GM18907 (cell line): ENCODE measurements at regions not wholly inside any gene's neighbourhood (a gene's known extent, or its start where the extent isn't known, plus 50 kb on each side); places are given as distances from the start of the nearest gene placed in this dataset.
"Not testable (repeated sequence)": the region's sequence is repeated elsewhere in the genome, so short reads cannot be mapped to it uniquely, and the experiment has no call there.

ENCODE experiments used
- ATAC-seq: cut with Tn5 transposase; IDR thresholded peaks from one replicate; pipeline ENCODE4 v1.9.1; 2021; ENCODE audit warnings: mild to moderate bottlenecking, moderate library complexity; ENCODE audit not compliant: unreplicated experiment

DNA sequence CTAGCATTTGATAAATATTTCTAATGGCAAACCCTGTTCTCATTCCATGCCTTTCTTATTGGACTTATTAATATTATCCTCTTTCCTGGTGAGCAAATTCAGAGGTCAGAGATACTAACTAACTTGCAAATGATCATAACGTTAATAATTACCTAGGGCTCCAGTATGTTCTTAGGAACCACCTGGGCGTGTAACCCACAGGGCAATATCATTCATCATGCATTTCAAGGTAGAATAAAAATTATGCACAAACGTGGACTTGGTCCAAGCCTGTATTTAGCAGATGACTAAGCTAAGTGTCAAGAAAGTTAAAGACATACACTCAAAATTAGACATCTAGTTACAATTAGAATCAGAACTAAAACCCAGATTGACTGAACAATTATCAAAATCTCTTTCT, 850.1 kb downstream of the TRIML1 start:
- ATAC-seq, result no peak

DNA sequence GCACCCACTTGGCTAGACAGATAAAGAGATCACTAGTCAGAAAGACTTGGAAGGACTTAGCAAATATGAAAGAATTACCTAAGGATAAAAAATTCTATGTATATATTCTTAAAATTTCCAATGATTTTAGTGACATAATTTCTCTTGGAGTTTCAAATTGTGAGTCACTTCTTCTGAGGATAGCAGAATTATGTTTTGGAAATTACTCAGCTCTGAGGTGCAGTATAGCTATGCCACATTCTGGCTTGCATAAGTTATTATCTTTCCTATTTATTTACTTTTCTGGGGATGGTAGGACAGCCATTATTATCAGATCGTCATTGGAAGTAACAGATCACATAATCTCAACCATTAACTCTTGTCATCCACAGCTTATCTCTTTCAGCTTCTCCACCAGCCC, 853.5 kb downstream of the TRIML1 start:
- ATAC-seq, result no peak

DNA sequence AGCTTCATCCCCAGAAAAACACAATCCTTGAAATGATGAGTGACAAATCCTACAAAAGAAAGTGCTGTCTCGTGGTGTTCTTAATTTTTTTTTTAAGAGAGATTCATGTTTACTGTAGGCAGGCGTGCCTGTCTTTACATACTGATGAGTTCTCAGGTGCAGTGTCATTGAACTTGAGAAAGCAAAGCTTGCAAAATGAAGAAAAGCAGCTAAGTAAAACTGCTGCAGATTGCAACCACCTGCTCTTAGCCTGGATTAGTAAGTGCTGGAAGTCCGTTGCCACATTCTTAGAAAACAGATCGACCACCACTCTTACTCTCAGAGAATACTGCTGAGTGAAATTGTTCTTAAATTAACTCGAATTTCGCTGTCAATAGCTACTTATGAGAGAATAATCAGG, 854.6 kb downstream of the TRIML1 start:
- ATAC-seq, result no peak

- no peak for ATAC-seq
Measured at GRCh38 chr4:189001283-189001970, 862.2 kb downstream of the TRIML1 start.

- no peak for ATAC-seq
Measured at GRCh38 chr4:189001971-189002450, 862.8 kb downstream of the TRIML1 start.

- ATAC-seq, result no peak
Measured at GRCh38 chr4:189002475-189002874, 863.2 kb downstream of the TRIML1 start.

DNA sequence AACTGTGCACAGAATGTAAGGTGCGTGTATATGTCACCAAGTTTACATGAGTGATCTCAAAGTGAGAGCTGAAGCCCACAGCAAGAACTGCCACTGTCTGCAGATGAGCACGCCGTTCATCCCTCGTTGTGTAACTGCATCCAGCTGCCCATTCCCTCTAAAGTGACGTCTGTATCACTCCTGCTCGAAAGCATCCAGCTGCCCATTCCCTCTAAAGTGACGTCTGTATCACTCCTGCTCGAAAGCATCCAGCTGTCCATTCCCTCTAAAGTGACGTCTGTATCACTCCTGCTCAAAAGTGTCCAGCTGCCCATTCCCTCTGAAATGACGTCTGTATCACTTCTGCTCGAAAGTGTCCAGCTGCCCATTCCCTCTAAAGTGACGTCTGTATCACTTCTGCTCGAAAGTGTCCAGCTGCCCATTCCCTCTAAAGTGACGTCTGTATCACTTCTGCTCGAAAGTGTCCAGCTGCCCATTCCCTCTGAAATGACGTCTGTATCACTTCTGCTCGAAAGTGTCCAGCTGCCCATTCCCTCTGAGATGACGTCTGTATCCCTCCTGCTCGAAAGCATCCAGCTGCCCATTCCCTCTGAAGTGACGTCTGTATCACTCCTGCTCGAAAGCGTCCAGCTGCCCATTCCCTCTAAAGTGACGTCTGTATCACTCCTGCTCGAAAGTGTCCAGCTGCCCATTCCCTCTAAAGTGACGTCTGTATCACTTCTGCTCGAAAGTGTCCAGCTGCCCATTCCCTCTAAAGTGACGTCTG, 871.4 kb downstream of the TRIML1 start:
- ATAC-seq, result not testable (repeated sequence)

DNA sequence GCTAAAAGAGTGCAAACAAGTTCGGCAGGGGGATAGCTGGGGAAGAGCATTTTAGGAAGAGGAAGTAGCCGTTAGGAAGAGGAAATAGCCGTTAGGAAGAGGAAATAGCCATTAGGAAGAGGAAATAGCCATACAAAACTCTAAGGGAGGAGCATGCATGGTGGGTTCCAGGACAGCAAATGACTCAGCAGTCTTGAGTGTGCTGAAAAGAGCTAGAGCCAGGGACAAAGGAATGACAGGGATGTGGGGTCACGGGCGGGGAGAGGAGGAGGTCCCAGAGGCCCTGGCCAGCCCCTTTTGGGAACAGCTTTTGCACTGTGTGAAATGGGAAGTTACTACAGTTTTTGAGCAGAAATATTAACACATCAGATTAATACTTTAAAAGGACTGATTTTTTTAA, 882.6 kb downstream of the TRIML1 start:
- ATAC-seq, result no peak

DNA sequence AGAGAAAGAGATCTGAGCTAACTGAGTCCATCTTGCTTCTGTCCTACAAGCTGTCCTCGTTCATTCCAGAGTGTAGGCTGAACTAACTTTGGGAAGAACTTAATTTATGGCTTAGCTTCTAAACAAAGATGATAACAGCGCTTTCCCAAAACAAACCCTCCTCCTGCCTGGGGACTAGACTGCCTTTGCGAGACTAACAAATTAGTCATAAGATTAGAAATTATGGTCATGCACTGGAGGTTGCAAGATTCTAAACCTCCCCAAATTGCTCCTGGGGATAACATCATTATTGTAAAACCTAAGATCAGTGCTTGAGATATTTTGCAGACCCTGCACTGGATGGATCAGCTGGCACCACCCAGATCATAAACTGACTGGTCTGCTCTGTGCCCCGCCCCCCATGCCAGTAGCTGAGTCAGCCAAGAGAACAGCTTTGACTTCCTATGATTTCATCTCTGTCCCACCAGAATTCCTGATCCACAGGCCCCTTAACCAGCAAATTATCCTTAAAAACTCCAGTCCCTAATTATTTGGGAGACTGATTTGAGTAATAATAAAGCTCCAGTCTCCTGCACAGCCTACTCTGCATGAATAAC, 883.3 kb downstream of the TRIML1 start:
- ATAC-seq, result no peak

DNA sequence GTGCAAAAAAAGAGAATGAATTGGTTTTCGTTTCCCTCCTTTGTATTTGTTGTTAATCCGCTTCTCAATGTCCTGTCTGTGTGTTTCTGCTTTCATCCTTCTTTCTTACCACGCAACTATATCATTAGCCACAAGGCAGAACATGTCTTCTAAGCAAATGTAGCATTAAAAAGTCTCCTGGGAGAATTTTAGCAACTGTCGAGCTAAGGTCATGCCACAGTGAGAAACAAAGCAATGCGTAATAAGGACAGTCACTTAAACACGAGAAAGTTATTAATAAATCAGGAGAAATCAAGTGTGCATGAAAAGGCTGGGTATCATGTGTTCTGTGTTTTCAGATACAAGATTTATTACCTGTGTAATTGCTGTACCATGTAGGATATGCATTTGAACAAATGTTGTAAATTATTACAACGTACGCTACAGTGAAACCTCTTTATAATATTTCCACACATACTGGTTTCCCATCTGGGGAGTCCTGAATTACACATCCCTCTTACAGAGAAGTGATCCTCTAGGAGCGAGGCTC, 890.8 kb downstream of the TRIML1 start:
- no peak for ATAC-seq

- no peak for ATAC-seq
Measured at GRCh38 chr4:189032606-189033338, 893.5 kb downstream of the TRIML1 start.

GRCh38 chr4:189033801-189034347, 894.6 kb downstream of the TRIML1 start:
- ATAC-seq, result no peak

DNA sequence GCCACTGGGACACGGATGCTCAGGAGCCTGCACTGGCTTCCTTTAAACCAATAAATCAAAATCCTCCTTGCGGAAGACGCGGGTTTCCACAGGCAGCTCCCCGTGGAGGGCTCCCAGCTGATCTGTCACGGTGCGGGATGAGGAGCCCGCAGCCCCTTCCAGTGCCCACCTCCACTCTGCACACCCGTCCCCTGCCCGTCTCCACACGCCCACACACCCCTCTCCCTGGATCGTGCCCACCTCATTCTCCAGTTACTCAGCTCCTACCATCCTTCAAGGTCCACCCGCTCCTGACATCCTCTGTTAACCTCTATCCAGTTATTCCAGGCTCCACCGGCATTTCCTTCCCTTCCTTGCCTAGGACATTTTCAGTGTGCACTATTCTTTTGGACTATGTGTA, 895.9 kb downstream of the TRIML1 start:
- ATAC-seq, result no peak

DNA sequence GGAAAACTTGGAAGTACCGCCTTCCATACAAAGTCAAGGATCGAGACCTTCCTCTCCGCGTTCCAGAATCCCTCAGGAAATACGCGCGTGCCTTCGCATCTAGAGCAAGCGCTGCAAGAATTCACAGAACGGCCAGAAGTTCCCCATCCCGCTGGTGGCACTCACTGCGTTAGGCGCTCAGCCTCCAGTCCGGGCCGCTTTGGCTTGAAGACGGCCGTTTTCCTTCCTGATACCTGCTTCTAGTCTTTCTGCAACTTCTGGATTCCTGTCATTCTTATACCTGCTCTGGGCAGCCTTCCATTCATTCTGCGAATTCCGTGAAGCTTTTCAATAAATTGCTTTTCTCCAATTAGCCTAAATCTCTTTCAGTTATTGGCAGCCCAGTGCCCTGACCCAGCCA, 896.4 kb downstream of the TRIML1 start:
- ATAC-seq, result no peak

GRCh38 chr4:189036906-189037305, 897.7 kb downstream of the TRIML1 start:
- no peak for ATAC-seq

DNA sequence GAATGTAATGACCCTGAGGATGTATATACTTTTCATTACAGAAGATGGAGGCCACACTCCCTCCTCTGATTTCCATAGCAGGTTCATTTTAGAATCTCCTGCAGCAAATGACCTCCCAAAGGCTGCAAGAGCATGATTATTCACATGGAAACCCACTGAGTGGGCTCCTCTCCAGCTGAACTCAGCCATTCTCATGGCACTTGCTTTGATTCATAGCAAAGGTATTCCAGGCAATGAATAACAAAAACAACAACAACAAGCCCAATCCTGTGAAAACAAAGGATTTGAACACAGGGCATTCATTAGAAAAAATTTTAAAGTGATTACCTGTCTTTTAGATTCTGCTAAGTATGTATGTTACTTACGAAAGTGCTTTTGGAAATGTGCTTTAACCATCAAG, 894.0 kb upstream of the FRG1 start:
- no peak for ATAC-seq

DNA sequence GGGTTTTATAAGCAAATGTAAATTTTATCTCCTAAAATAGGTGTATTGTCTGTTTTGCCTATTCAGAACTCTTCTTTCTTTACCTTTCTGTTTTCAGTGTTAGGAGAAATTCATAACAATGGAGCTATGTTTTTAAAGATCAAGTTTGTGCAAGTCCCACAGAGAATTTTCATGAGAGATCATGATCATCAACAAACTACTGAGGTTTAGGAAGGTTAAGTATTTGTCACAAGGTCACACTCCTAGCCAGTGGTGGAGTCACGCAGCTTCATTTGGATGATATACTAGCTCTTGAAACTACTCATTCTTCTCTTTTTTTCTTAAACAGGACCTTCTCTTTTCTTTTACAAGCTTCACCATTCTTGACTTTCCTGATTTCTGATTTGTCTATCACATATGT, 892.6 kb upstream of the FRG1 start:
- ATAC-seq, result no peak

DNA sequence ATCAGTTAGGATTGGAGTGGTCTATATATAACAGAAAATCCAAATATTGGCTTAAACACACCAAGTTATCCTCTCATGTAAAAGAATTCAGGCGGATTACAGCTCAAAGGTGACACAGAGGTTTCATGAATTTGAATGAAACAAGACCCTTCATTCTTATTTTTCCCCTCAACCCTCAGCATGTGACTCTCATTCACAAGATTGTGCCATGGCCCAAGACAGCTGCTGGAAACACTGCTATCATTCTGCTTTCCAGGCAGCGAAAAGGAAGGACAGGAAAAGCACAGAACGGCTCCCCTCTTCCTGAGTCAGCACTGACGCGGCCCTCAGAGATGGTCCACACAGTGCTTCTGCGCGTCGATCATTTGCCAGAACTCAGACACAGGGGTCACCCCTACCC, 891.0 kb upstream of the FRG1 start:
- no peak for ATAC-seq

DNA sequence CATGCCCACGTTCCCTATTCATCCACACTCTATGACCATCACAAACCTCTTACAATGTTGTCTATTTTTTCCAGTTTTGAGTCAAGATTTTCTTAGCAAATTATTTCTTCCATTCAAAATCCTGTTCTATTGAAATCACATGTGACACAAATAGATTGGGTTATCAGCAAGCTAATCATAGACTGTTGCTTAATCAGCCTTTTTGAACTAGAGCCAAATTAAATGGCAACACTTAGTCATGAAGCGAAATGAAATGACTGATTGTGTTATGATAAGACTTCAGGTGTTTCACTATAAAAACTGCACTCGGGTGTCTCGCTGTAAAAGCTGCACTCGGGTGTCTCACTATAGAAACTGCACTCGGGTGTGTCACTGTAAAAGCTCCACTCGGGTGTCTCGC, 890.0 kb upstream of the FRG1 start:
- ATAC-seq, result no peak

GRCh38 chr4:189053621-189054020, 887.1 kb upstream of the FRG1 start:
- no peak for ATAC-seq

GRCh38 chr4:189060104-189060503, 880.6 kb upstream of the FRG1 start:
- ATAC-seq, result no peak
